ENCODE measurements at regions not wholly inside any gene's neighbourhood (a gene's known extent, or its start where the extent isn't known, plus 50 kb on each side); places are given as distances from the start of the nearest gene placed in this dataset.

DNA sequence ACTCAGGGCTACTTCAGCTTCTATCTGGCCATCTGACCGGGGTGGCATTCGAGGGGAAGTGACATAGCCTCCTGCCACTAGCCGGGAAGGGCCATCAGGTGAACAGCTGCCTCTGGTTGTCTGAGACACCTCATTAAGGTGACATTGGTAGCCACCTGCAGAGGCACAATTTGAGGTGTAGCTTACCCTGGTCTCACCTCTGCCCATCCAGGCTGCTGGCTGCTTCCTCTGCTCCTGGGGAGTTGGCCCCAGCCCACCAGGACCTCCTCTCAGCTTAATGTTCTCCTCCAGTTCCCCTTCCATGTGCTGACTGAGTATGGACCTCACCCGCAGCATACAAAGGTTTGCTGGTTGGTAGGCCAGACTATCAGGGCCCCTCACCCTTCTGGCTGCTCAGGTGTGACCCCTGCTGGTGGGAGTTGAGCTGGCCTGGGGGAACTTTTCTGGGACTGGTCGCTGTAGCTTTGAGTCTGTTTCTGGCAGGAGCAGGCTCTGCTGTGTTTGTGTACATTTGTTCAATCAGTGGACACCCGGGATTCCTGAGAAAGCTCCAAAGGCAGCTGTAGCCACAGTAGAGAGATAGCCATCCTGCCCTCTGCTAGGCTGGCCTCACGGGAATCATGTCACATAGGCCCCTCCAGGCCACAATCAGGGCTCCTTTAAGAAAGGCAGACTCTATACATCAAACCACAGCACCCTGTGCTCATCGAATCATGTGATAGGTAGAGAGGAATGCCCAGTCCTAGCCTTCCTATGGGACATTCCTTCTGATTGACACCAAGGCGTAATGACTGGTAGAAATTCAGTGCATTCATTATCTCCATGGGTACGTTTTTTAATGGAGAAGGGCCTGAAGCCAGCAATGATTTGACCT is 295.1 kb upstream of the PLET1 start:
- ChIA-PET CTCF (ENCODE audit: partially characterized antibody) (interaction anchor here (0.6 to 5.4 kb wide), 63 partner anchors 9 to 751 kb away, joined by 3 to 57 read pairs (median 4); no protein-coding TSS in a partner anchor), POLR2A (ENCODE audit: partially characterized antibody) (no interaction called here)
- H3K4me2 ChIP-seq (ENCODE audit: insufficient read depth in 1 of 2, low read depth in 2 of 2, low read length in 2 of 2) = no peak overlapping the region
- H2BK120ac ChIP-seq (replicated peaks; ENCODE audit: low read depth, low read length) = no peak overlapping the region
- no peak overlapping the region for H3K27ac ChIP-seq (ENCODE audit: low read depth, low read length)
- peak overlapping the region; percentile 23; the same call in 1 of the 2 replicates for H2BK15ac ChIP-seq (ENCODE audit: low read length)
- no peak overlapping the region for H3K4me3 ChIP-seq (ENCODE audit: extremely low read depth in 1 of 4, insufficient read depth in 2 of 4, low read depth in 3 of 4, low read length in 4 of 4)
- no peak overlapping the region for H3K4ac ChIP-seq (replicated peaks; ENCODE audit: insufficient read length, low read depth, low read length)
- H3K9me3 ChIP-seq (ENCODE audit: insufficient read depth in 2 of 2, low read depth in 1 of 2, low read length in 1 of 2) = no peaks in the 10 kb centered on the region
- no peak overlapping the region for H2BK20ac ChIP-seq (ENCODE audit: low read length)
- H3K79me2 ChIP-seq (ENCODE audit: control insufficient read depth in 1 of 2, insufficient read depth in 2 of 2, low read length in 2 of 2) = no peaks in the 10 kb centered on the region
- peak overlapping the region; percentile 98 for H2AFZ ChIP-seq (ENCODE audit: low read length)
- no peak overlapping the region for H3K18ac ChIP-seq (ENCODE audit: extremely low read depth, low read length)
- H3K9ac ChIP-seq (replicated peaks in 1 of 4; ENCODE audit: extremely low read depth in 1 of 4, low read depth in 3 of 4, low read length in 3 of 4) = no peak overlapping the region
- H3K79me1 ChIP-seq (ENCODE audit: low read depth, low read length) = no peaks in the 10 kb centered on the region
- no peak overlapping the region for H3K23ac ChIP-seq (ENCODE audit: insufficient read length)
- DNase-seq (ENCODE audit: low read depth in 1 of 2, low spot score in 2 of 2) = peak; percentile 17 to 94
- no peak overlapping the region for H3K56ac ChIP-seq (replicated peaks; ENCODE audit: insufficient read length, low read depth, low read length)
- H4K5ac ChIP-seq (ENCODE audit: insufficient read length, low read depth, low read length) = no peak overlapping the region
- no peak overlapping the region for H3K14ac ChIP-seq (ENCODE audit: insufficient read length)
- no peaks in the 10 kb centered on the region for H3K27me3 ChIP-seq (replicated peaks in 1 of 4; ENCODE audit: control insufficient read depth in 3 of 4, extremely low read depth in 1 of 4, insufficient read depth in 3 of 4, low read length in 3 of 4)
- no peak overlapping the region for H4K91ac ChIP-seq (replicated peaks; ENCODE audit: insufficient read length, low read length)
- H2BK12ac ChIP-seq (ENCODE audit: low read depth, low read length) = no peak overlapping the region
- no peaks in the 10 kb centered on the region for H4K20me1 ChIP-seq (replicated peaks in 1 of 2; ENCODE audit: control insufficient read depth in 1 of 2, insufficient read depth in 2 of 2, low read length in 2 of 2)
- H2BK5ac ChIP-seq (ENCODE audit: low read depth, low read length) = no peak overlapping the region
- H3K23me2 ChIP-seq (ENCODE audit: low read depth, low read length) = no peaks in the 10 kb centered on the region
- 81% methylated on average over 10 of the region's 10 CpGs; no CpG with 5 or more reads in 1 of the 2 experiments for WGBS, 2 experiments (ENCODE audit: extremely low coverage in 1 of 2, insufficient coverage in 1 of 2, insufficient read length in 1 of 2, insufficient replicate concordance in 2 of 2, low coverage in 1 of 2, low lambda C conversion rate in 2 of 2, missing lambda C conversion rate in 1 of 2)
- 0 out of 2 replicates have a peak overlapping the region, but pooled peaks have one; percentile 30 for H4K8ac ChIP-seq (ENCODE audit: extremely low read depth, insufficient read depth, low read length)
- peak; percentile 70 for FAIRE-seq
- no peaks in the 10 kb centered on the region for H3K36me3 ChIP-seq (ENCODE audit: control insufficient read depth in 2 of 4, insufficient read depth in 4 of 4, low read length in 3 of 4)
- no peak overlapping the region for H2AK5ac ChIP-seq (ENCODE audit: low read depth, low read length)
- no peaks in the 10 kb centered on the region; a peak in 1 of 7 replicates for H3K4me1 ChIP-seq (replicated peaks in 1 of 4; ENCODE audit: control insufficient read depth in 3 of 4, insufficient read depth in 4 of 4, low read length in 3 of 4)

All from H1 (cell line).